PC-3 (cell line): ENCODE measurements at regions not wholly inside any gene's neighbourhood (a gene's known extent, or its start where the extent isn't known, plus 50 kb on each side); places are given as distances from the start of the nearest gene placed in this dataset.

Source experiments
- EZH2 ChIP-seq: fragments of 300-600 bp; sonication (generic); IDR thresholded peaks from one replicate; pipeline ENCODE4 v1.6.1; 2017; ENCODE audit warnings: antibody characterized with exemption, mild to moderate bottlenecking, low read length; ENCODE audit not compliant: unreplicated experiment
- EZH2phosphoT487 ChIP-seq: fragments of 300-600 bp; sonication (generic); IDR thresholded peaks from 2 replicates; pipeline ENCODE4 v1.6.1; 2018; ENCODE audit warnings: mild to moderate bottlenecking, antibody characterized with exemption, low read length, borderline replicate concordance
- TF ChIP-seq, protein P1 (sequence below): fragments of 300-600 bp; sonication (generic); conservative IDR thresholded peaks from 2 replicates; pipeline ENCODE4 v1.5.1; 2017; ENCODE audit warnings: antibody characterized with exemption, low read depth, mild to moderate bottlenecking, low read length

GRCh38 chr14:34231626-34232025 is 230.4 kb downstream of the SPTSSA start:
- TF ChIP-seq, protein P1, sequence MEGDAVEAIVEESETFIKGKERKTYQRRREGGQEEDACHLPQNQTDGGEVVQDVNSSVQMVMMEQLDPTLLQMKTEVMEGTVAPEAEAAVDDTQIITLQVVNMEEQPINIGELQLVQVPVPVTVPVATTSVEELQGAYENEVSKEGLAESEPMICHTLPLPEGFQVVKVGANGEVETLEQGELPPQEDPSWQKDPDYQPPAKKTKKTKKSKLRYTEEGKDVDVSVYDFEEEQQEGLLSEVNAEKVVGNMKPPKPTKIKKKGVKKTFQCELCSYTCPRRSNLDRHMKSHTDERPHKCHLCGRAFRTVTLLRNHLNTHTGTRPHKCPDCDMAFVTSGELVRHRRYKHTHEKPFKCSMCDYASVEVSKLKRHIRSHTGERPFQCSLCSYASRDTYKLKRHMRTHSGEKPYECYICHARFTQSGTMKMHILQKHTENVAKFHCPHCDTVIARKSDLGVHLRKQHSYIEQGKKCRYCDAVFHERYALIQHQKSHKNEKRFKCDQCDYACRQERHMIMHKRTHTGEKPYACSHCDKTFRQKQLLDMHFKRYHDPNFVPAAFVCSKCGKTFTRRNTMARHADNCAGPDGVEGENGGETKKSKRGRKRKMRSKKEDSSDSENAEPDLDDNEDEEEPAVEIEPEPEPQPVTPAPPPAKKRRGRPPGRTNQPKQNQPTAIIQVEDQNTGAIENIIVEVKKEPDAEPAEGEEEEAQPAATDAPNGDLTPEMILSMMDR = no peak
- TF ChIP-seq EZH2 (no peak), EZH2phosphoT487 (no peak)
